NCI-H82 treated with DMSO at 0.1 percent for 48 hours (cell line): ENCODE measurements at regions not wholly inside any gene's neighbourhood (a gene's known extent, or its start where the extent isn't known, plus 50 kb on each side); places are given as distances from the start of the nearest gene placed in this dataset.

Source experiments
- DNase-seq: peaks from one replicate; lab custom pipeline; 2025; ENCODE audit not compliant: unreplicated experiment; lab: John Stamatoyannopoulos, UW

- DNase-seq = no peak
Measured at GRCh38 chr6:148652205-148652604, 94.6 kb upstream of the UST start.

GRCh38 chr6:148653138-148653776 is 93.6 kb upstream of the UST start:
- DNase-seq = no peak

GRCh38 chr6:148657048-148657447 is 89.8 kb upstream of the UST start:
- no peak for DNase-seq

GRCh38 chr6:148658681-148659430 is 88.0 kb upstream of the UST start:
- DNase-seq = no peak

GRCh38 chr6:148667395-148667794 is 79.4 kb upstream of the UST start:
- no peak for DNase-seq

GRCh38 chr6:148671085-148671484 is 75.7 kb upstream of the UST start:
- DNase-seq = no peak

- no peak for DNase-seq
Measured at GRCh38 chr6:148671952-148672351, 74.9 kb upstream of the UST start.

GRCh38 chr6:148674306-148674705 is 72.5 kb upstream of the UST start:
- no peak for DNase-seq

GRCh38 chr6:148677594-148678476 is 69.0 kb upstream of the UST start:
- DNase-seq = no peak

- DNase-seq = no peak
Measured at GRCh38 chr6:148678682-148679081, 68.1 kb upstream of the UST start.

- no peak for DNase-seq
Measured at GRCh38 chr6:148681666-148682065, 65.2 kb upstream of the UST start.

GRCh38 chr6:148682252-148682651 is 64.6 kb upstream of the UST start:
- DNase-seq = no peak

- DNase-seq = no peak
Measured at GRCh38 chr6:148682990-148683389, 63.8 kb upstream of the UST start.

- no peak for DNase-seq
Measured at GRCh38 chr6:148689168-148689567, 57.7 kb upstream of the UST start.

- no peak for DNase-seq
Measured at GRCh38 chr6:148693882-148694484, 52.8 kb upstream of the UST start.
